ENCODE measurements at regions not wholly inside any gene's neighbourhood (a gene's known extent, or its start where the extent isn't known, plus 50 kb on each side); places are given as distances from the start of the nearest gene placed in this dataset.
"Not testable (repeated sequence)": the region's sequence is repeated elsewhere in the genome, so short reads cannot be mapped to it uniquely, and the experiment has no call there.

DNA sequence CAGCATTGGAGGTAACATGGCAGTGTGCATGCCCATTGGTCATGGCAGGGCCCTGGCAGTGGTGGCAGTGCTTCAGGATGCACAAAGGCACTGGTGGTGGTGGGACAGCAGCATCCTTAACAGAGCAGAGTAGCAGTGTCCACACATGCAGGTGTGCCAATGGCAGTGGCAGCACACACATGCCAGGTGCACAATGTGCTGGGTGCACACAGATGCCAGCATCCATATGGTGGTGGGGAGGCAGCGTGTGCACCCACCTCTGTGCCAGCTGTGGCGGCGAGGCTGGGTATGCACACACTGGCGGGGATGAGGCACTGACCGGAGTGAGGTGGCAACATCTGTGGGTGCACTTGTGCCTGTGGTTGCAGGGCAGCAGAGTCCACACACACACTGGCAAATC lies 150.6 kb downstream of the SI start:
- DNase-seq (ENCODE audit: low read depth), result no peak

DNA sequence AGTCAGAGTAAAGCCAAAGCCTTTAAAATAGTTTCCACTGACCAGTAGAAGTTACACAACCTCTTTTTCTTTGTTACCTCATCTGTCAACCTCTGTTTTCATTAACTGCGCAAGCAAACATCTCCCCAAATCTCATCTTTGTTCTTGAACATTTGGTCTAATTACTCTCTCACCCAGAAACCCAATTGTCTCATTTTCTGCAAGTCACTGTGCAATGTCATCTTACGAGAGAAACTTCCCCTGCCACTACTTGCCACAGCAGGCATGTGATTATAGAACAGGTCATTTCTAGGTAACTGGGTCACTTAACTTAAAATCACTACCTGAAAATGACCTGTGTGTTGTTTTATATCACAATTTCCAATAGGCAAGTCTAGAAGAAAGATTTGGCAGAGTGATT lies 159.4 kb downstream of the SI start:
- DNase-seq (ENCODE audit: low read depth), result no peak

DNA sequence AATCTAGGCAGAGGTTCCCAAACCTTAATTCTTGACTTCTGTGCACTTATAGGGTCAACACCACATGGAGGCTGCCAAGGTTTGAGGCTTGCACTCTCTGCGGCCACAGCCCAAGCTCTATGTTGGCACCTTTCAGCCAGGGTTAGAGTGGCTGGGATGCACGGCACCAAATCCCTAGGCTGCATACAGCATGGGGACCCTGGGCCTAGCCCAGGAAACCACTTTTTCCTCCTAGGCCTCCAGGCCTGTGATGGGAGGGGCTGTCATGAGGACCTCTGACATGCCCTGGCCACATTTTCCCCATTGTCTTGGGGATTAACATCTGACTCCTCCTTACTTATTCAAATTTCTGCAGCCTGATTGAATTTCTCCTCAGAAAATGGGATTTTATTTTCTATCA lies 165.4 kb downstream of the SI start:
- no peak for DNase-seq (ENCODE audit: low read depth)

DNA sequence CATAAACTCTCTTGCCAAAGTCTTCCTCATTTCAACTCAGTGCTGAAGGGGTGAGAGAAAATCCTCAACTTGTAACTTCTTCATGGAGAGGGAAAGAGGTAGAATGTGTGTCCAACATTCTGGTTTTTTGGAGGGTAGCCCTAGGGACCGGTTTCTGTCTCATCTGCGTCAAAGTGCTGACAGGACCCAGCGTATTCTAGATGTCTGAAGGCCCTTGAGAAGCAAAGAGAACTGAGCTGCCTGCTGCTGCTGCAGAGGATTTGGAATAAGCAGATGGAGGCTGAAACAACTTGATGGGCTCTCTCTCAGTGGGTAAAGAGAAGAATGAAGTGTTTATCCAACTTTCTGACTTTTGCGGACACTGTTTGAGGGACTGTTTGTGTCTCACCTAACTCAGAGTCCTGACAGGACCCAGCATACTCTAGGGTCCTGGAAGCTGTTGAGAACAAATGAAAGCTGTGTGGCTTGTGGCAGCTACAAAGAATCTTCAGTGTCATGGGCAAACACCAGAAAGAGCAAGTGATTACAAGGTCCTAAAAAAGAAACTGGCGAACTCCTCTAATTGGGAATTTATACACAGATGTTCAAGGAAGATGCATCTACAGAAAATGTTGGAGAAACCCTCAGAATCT lies 174.4 kb downstream of the SI start:
- no peak for DNase-seq (ENCODE audit: low read depth)

DNA sequence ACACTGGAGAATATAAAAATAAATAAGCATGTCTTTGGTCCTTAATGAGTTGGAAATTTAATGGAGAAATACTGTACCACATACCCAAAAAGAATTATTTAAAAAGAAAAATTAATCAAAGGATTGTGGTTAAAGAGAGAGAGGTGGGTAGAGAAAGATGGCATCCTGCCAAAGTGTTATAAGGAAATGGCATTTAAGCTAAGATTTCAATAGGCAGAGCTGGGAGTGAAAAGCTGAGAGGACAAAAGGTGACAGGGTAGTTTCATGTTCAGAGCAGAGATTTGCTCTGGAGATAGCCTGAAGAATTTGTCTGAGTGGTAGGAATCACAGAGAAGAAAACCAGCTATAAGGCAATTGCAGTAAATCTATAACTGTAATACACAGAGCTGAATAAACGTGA lies 181.0 kb downstream of the SI start:
- peak; percentile 0 for DNase-seq (ENCODE audit: low read depth)

DNA sequence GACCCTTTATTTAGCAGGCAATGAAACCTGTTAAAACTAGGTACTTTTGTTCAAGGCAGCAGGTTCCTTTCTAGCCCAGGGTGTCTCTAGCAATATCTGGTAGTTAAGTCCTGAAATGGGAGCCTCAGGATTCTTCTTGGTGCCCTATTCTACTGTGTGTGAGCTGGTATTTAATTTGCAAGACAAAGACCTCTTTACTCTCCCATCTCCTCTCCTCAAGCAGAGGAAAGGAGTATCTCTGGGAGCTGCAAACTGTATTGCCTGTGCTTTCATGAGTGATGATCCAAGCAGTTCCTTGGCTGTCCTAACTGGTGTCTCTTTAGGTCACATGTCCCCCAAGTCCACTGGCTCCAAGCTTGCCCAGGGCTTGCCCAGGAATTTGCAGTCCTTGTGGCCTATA lies 188.2 kb downstream of the SI start:
- no peak for DNase-seq (ENCODE audit: low read depth)

DNA sequence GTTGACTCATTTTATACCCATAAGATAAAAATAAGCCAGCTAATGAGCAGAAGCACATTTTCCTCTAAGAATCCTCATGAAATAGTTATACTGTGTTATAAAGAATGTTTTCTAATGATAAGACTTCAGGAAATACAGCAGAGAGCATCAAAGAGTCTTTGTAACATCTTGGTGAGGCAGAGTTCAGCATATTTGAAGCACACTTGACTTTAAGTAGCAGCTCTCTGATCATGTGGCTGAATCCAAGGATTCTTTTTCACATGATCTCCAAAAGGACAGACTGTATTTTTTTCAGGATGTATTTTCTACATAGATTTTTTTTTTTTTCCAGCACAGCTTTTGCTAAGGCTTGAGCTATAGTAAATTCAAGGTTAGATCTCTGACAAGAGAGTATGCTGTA lies 195.1 kb downstream of the SI start:
- DNase-seq (ENCODE audit: low read depth), result no peak

DNA sequence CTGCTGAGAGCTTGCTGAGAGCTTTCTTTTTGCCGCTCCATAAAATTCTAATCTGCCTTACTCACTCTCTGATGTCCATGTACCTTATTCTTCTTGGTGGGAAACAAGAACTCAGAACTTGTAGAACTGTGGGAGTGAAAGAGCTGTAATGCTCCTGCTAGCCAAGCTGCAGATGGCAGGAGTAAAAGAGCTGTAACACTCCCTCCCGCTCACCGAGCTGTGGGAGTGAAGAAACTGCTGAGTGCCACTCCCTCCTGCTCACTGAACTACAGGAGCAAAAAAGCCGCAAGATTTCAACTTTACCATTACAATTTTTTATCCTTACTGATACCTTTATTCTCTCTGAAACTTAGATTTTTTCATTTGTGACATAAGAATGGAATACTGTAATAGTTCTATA lies 199.1 kb downstream of the SI start:
- DNase-seq (ENCODE audit: low read depth), result peak; percentile 3

DNA sequence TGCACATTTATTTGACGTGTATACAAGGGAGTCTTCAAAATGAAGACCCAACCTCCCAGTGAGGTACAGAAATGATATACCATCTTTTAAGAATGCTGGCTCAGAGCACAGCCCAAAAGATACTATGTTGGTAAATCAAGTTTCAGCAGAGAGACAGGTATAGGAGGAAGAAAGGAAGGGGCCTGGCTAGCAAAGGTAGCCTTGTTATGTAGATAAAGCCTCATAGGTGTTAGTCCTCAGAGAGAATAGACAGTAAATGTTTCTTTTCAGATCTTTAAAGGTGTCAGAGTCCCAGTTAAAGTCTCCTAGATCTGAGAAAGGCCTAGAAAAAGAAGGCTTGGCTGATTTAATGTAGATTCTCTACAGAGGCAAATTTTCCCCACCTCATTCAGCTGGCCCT lies 213.8 kb downstream of the SI start:
- DNase-seq (ENCODE audit: low read depth), result no peak

DNA sequence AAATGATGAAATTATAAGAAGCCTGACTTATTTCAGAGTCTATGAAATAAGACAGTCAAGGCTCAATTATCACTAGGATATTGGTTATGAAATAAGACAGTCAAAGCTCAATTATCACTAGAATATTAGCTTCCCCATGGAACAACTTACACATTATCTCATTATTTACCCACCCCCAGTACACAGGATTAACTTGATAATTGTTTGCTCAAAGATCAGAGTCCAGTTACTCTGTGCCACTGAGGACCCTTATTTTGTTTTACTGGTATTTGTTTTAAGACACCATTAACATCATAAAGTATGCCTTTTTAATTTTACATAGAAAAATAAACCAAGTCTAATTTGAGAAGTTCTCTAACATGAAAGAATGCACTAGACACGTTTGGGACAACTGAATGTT lies 225.4 kb downstream of the SI start:
- no peak for DNase-seq (ENCODE audit: low read depth)

DNA sequence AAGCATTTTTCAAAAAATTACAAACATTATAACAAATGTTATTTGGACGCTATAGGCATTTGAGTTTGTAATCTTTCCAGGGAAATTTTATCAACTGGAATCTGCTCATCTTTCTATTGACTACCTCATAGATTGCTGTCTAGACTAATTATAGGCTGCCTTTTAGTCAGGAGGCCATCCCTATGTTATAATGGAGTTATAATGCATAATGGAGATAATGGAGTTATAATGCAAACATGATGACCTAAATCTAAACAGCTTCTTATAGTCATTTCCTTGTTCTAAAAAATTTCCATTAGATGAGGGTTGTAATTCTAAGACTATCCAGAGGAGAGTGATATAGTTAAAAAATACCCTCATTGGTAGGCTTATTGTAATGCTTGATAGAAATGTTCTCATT lies 226.4 kb downstream of the SI start:
- no peak for DNase-seq (ENCODE audit: low read depth)

DNA sequence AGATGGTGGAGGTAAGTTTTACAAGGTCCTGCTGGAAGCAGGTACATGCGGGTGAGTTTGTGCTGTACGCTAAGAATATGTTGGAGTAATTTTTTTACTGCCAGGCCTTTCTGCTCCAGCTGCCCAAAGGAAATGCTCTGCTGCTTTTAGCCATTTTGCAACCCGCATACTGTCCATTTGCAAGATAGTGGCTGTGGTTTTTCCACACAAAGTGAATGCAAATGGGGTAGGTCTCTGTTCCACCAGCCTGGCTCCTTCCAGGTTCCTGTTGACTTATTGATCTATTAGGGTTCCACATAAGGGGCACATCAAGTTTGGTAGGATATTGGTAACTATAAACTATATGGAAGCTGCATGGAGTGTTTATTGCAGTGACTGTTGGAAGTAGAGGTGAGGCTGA lies 227.1 kb downstream of the SI start:
- no peak for DNase-seq (ENCODE audit: low read depth)

DNA sequence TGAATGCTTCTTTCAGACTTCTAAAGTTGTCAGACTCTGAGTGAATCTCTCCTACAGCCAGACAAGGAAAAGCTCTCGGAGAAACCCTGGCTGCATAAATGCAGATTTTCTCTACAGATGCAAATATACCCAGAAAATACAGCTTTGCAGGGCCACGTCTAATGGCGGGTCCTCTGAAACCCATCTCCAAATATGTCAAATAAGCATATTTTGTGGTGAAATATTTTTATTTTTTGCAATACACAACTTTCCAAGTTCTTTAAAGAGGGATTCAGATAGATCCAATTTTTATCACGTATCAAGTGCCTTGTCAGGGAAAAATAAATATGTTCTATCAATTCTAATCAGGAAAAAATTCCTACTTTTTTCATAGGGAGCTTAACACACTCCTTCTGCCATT lies 229.4 kb downstream of the SI start:
- no peak for DNase-seq (ENCODE audit: low read depth)

DNA sequence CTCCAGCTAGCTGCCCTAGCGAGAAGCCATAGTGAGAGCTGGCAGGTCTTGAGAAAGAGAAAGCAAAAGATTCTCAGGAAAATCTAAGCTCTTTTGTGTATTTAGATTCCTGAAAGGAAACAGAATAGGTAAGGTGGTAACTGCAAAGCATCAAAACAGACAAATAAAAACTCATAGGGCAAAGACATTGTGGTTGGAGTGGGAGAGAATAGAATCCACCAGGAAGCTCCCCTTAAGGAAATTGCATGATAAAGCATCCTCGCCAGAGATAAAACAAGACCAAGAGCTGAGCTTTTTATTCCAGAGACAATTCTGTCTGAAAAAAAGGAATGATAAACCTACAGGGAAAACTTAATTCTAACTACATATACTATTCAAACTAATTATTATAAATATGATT lies 232.6 kb downstream of the SI start:
- DNase-seq (ENCODE audit: low read depth), result no peak

DNA sequence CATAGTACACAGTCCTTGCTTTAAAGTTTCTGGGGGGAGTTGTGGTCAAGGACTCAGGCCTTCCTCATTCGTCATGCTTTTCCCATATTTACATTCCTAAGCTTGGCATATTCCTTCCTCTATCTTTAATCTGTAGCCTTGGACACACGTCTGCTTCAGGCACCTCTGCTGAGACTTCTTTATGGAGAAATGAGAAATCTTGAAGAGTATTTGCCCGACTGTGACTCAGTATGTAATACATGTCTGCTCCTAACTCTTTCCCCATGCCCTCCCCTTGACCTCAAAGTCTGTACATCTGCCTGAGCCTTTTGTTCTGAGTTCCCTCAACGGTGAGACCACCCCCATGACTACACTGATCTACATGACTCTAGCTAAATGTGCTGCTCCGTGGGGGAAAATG lies 246.1 kb downstream of the SI start:
- DNase-seq (ENCODE audit: low read depth), result no peak

DNA sequence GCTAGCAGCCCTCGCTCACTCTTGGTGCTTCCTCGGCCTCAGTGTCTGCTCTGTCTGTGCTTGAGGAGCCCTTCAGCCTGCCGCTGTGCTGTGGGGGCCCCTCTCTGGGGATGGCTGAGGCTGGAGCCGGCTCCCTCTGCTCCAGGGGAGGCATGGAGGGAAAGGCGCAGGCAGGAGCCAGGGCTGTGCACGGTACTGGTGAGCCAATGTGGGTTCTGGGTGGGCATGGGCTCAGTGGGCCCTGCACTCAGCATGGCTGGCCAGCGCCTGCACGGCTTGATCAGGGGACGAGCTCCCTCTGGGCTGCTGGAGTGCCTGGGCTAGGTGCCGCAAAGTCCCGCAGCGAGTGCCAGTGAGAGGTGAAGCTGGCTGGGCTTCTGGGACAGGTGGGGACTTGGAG lies 260.0 kb downstream of the SI start:
- DNase-seq (ENCODE audit: low read depth), result no peak

DNA sequence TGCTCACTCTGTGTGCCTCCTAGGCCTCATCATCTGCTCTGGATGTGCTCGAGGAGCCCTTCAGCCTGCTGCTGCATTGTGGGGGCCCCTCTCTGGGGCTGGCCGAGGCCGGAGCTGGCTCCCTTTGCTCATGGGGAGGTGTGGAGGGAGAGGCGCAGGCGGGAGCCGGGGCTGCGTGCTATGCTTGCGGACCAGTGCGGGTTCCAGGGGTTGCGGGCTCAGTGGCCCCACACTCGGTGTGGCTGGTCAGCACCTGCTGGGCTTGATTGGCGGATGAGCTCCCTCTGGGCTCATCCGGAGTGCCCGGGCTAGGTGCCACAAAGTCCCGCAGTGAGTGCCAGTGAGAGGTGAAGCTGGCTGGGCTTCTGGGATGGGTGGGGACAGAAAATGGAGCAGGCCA lies 264.2 kb downstream of the SI start:
- no peak for DNase-seq (ENCODE audit: low read depth)

DNA sequence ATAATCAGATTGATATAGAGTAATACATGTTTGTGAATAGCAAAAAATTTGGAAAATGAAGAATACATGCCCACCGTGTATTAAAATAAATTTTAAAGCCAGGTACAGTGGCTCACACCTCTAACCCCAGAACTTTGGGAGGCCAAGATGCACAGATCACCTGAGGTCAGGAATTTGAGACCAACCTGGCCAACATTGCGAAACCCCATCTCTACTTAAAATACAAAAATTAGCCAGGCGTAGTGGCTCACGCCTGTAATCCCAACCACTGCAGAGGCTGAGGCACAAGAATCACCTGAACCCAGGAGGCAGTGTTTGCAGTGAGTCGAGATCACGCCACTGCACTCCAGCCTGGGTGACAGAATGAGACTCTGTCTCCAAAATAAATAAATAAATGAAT lies 266.3 kb downstream of the SI start:
- DNase-seq (ENCODE audit: low read depth), result no peak

DNA sequence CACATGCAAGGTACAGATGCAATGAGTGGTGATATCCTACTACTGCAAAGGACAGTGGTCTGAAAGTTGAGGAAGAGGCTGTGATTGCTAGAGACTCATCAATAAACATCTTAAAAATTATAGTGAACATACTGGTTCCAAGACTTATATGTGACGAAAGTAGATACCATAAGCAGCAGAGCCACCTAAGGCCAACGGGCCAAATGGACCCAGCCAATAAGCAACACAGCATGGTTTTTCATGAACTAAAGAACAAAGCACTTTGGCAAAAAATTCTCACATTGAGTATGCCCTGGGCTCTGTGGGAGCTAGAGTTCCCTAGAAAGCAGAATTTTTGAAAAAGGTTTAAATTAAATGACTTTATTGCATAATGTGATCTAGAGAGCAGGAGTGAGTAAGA lies 272.1 kb downstream of the SI start:
- no peak for DNase-seq (ENCODE audit: low read depth)

DNA sequence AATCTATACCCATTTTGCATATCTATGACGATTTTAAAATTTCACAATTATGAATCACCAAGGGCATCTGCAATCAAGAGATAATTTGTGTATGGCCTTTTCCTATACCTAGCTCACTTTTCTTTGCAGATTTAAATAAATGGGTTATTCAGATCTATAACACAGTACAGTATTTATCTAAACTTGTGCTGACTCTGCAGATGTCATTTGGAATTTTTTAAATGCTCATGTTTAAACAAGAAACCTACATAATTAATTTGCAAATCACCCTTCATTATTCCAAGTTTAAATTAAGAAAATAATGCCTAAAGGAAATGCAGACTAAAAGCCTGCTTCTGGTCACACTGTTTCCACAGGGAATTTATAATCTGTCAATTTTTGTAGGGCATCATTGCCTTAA lies 284.2 kb downstream of the SI start:
- DNase-seq (ENCODE audit: low read depth), result no peak

DNA sequence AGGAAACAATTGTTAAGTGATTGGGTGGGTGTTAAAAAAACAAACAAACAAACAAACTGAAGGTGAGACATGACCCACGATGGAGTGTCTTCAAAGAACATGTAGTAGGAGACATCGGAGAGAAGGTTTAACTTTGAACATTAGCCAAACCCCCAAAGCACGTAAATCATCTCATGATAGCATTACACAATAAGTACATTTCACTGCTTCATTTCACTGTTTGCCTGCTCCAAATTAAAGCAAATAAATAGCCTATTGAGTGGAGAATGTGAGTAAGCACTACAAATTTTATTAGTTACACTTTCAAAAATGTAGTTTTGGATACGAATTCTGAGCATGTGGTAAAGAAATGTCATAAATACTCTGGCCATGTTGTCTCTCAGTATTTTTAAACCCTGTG lies 287.0 kb downstream of the SI start:
- no peak for DNase-seq (ENCODE audit: low read depth)

DNA sequence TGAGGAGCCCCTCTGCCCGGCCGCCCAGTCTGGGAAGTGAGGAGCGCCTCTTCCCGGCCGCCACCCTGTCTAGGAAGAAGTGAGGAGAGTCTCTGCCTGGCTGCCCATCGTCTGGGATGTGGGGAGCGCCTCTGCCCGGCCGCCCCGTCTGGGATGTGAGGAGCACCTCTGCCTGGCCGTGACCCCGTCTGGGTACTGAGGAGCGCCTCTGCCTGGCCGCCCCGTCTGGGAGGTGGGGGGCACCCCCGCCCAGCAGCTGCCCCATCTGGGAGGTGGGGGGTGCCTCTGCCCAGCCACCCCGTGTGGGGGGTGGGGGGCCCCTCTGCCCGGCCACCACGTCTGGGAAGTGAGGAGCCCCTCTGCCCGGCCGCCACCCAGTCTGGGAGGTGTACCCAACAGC lies 293.9 kb downstream of the SI start:
- not testable (repeated sequence) for DNase-seq (ENCODE audit: low read depth)

DNA sequence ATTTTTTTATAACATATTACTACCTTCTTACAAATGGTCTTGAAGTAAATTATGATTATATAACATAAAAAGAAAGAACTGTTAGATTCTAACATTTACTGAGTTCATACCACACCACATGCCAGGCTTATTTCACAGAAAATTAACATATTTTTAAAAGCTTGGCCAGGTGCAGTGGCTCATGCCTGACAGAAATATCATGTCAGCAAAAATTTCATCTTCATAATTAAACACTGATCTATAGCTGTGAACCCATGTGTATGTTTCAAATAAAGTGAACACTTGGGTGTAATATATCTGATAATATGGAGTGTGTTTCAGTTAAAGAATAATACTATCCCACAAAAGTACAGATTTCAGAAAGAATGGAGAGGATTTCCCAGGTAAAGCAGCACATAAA lies 296.5 kb downstream of the SI start:
- DNase-seq (ENCODE audit: low read depth), result no peak

DNA sequence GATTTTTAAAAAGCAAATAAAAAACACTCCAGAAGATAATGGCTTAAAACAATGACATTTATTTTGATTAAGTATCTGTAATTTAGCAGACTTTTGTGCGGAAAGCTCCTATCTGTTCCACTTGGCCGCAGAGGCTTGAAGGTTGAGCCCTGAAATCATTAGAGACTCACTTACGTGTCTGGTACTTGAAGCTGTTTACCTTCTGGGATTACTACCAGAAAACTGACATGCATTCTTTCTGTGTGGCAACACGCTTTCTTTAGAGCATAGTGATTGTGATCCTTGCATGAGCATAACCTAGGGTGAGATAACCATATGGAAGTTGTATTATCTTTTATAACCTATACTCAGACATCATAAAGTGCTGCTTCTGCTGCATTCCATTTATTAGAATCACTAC lies 298.5 kb downstream of the SI start:
- no peak for DNase-seq (ENCODE audit: low read depth)

DNA sequence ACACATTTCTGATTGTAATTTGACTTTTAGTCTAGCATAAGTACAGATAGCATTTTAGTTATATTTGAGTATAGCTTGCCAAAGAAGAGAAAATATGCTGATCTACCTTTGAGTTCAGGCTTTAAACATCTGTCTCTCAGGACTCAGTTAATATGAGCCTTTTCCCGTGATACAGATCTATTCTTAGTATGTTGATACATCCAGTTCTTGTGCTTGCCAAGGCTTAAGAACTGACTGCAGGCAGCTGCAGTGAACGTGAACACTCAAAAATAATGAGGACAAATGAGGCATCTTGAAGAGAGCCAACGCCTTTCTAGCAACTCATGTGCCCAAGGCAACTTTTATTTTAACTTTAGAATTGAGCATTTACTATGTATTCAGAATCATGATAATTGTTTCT lies 325.5 kb downstream of the SI start:
- DNase-seq (ENCODE audit: low read depth), result no peak
